Spleen (tissue), 11 donors: ENCODE measurements at regions not wholly inside any gene's neighbourhood (a gene's known extent, or its start where the extent isn't known, plus 50 kb on each side); places are given as distances from the start of the nearest gene placed in this dataset.

ENCODE experiments used
- DNase-seq: peaks from one replicate; pipeline ENCODE4 v3.0.0-alpha.2; 2020
- H3K27ac ChIP-seq, 8 donors: fragments of 200-600 bp; sonication (generic) in 7 of 8; 1 replicate in 4 of 8; 2 replicates in 4 of 8; pipeline versions ENCODE4 v1.5.0 to v1.8.0; 2016 to 2021; ENCODE audit warnings: inconsistent platforms in 4 of 8, mild to moderate bottlenecking in 4 of 8, moderate library complexity in 1 of 8
- H3K27me3 ChIP-seq, 7 donors: fragments of 200-600 bp; sonication (generic) in 6 of 7; replicated peaks in 1 of 7; 1 replicate in 4 of 7; 2 replicates in 3 of 7; pipeline versions ENCODE4 v1.5.0 to v1.8.0; 2016 to 2021; ENCODE audit warnings: inconsistent platforms in 3 of 7, mild to moderate bottlenecking in 1 of 7
- H3K36me3 ChIP-seq, 6 donors: fragments of 200-600 bp; sonication (generic) in 5 of 6; 1 replicate in 4 of 6; 2 replicates in 2 of 6; pipeline versions ENCODE4 v1.5.0 to v1.8.0; 2016 to 2021; ENCODE audit warnings: inconsistent platforms in 2 of 6
- H3K4me1 ChIP-seq, 6 donors: fragments of 200-600 bp; sonication (generic) in 5 of 6; 1 replicate in 3 of 6; 2 replicates in 3 of 6; pipeline versions ENCODE4 v1.5.0 to v1.8.0; 2016 to 2021; ENCODE audit warnings: inconsistent platforms in 3 of 6
- H3K4me3 ChIP-seq, 8 donors: fragments of 200-600 bp; sonication (generic) in 7 of 8; 1 replicate in 4 of 8; 2 replicates in 4 of 8; pipeline versions ENCODE4 v1.5.0 to v1.8.0; 2016 to 2021; ENCODE audit warnings: inconsistent platforms in 4 of 8, mild to moderate bottlenecking in 4 of 8, moderate library complexity in 2 of 8
- H3K9me3 ChIP-seq, 8 donors: fragments of 200-600 bp; sonication (generic) in 7 of 8; 1 replicate in 4 of 8; 2 replicates in 4 of 8; pipeline versions ENCODE4 v1.5.0 to v1.8.0; 2016 to 2021; ENCODE audit warnings: inconsistent platforms in 4 of 8
- POLR2A ChIP-seq, 3 donors: fragments of 450-650 bp; IDR thresholded peaks; one replicate each; pipeline ENCODE4 v1.5.1; 2017; ENCODE audit warnings: antibody characterized with exemption in 3 of 3, mild to moderate bottlenecking in 1 of 3
- POLR2AphosphoS5 ChIP-seq, 3 donors: sonication (generic); formaldehyde crosslinking; IDR thresholded peaks; one replicate each; pipeline ENCODE4 v1.5.1; 2017; ENCODE audit warnings: antibody characterized with exemption in 3 of 3
- WGBS, 5 donors: extraction: QIAGEN DNeasy Blood & Tissue Kit in 3 of 5; methylation state at CpG; one replicate each; pipeline versions ENCODE4 v1.1.5 to v1.1.7; 2013 to 2018; 5-methylcytosine and 5-hydroxymethylcytosine counted together
- intact Hi-C: fragments of 100-400 bp; cut with DNase I; formaldehyde crosslinking; loops from one replicate; pipeline ENCODE4 v1.15.0; 2023; ENCODE audit warnings: low total_unique reads
- TF ChIP-seq, protein P1 (sequence below), 11 experiments: fragments of 200-600 bp in 7 of 11; fragments of 450-650 bp in 4 of 11; sonication (generic) in 4 of 11; IDR thresholded peaks in 8 of 11; conservative IDR thresholded peaks in 3 of 11; 1 replicate in 7 of 11; 2 replicates in 4 of 11; pipeline versions ENCODE4 v1.4.0 to v1.8.0; 2016 to 2021; ENCODE audit warnings: antibody characterized with exemption in 11 of 11, inconsistent platforms in 4 of 11, mild to moderate bottlenecking in 1 of 11
- donor health status: healthy with polysubstance abuse.
- donor health status: DM: no; HTN: no; CAD: no; lungs with moderate emphysema.
- donor health status: DM: no; HTN: no; CAD: no.
- donor health status: Bipolar disorder and iron deficiency.
- donor health status: healthy.
- donor health status: DM: no; HTN: no; CAD: no.
- donor health status: DM: yes; HTN: yes; CAD: no.

DNA sequence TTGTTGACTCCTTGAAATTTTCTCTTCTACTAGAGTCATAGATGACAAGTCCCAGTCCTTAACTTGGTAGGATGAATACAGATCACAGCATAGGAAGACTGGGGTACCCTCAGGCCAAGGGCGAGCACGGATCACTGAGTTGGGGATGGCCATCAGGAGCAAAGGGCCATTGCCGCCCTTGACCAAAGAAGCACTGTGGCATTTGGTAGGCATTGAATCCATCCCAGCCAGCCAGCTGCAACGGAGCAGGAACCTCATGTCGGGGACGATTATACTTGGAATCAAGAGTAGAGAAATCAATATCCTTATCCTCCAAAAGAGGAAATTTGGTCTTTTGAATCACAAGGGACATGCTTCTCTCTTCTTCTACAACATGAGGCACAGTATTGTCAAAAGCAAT, 50.1 kb upstream of the ZNF573 start:
- 92 to 97% (median 96%) methylated on average over 6 of the region's 6 CpGs for WGBS, 5 donors
- H3K27me3 ChIP-seq = no peaks in the 10 kb centered on the region
- peaks cover 0 to 100% (median 98%) of the 10 kb centered on the region in 8 donors for H3K9me3 ChIP-seq

More for the DNA sequence above, 50.1 kb upstream of the ZNF573 start:
- no peak overlapping the region for H3K27ac ChIP-seq
- DNase-seq = no peak
- peaks cover 0 to 22% (median 7%) of the 10 kb centered on the region in 6 donors for H3K36me3 ChIP-seq
- intact Hi-C loops = no loop called here
- no peak overlapping the region for H3K4me3 ChIP-seq
- TF ChIP-seq, protein P1, sequence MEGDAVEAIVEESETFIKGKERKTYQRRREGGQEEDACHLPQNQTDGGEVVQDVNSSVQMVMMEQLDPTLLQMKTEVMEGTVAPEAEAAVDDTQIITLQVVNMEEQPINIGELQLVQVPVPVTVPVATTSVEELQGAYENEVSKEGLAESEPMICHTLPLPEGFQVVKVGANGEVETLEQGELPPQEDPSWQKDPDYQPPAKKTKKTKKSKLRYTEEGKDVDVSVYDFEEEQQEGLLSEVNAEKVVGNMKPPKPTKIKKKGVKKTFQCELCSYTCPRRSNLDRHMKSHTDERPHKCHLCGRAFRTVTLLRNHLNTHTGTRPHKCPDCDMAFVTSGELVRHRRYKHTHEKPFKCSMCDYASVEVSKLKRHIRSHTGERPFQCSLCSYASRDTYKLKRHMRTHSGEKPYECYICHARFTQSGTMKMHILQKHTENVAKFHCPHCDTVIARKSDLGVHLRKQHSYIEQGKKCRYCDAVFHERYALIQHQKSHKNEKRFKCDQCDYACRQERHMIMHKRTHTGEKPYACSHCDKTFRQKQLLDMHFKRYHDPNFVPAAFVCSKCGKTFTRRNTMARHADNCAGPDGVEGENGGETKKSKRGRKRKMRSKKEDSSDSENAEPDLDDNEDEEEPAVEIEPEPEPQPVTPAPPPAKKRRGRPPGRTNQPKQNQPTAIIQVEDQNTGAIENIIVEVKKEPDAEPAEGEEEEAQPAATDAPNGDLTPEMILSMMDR (IDR thresholded peaks at IDR 0.05 in 8 of 11, conservative IDR thresholded peaks at IDR 0.05 in 3 of 11) = no peak
- TF ChIP-seq POLR2AphosphoS5 (IDR thresholded peaks at IDR 0.05) (no peak), POLR2A (IDR thresholded peaks at IDR 0.05) (no peak)
- H3K4me1 ChIP-seq = no peaks in the 10 kb centered on the region
